Activated CD4-positive, alpha-beta memory T cell treated with anti-CD3 and anti-CD28 coated beads for 36 hours (primary cell): ENCODE measurements at regions not wholly inside any gene's neighbourhood (a gene's known extent, or its start where the extent isn't known, plus 50 kb on each side); places are given as distances from the start of the nearest gene placed in this dataset.

ENCODE experiments used
- CTCF ChIA-PET: fragments of 350-600 bp; sonication (Branson Sonifier 250); formaldehyde crosslinking; loops from one replicate; lab custom pipeline; 2021; ENCODE audit warnings: antibody characterized with exemption, inconsistent platforms; lab: Charles Lee
- POLR2A ChIA-PET: fragments of 350-600 bp; sonication (Branson Sonifier 250); formaldehyde crosslinking; loops from one replicate; lab custom pipeline; 2021; ENCODE audit warnings: antibody characterized with exemption; lab: Charles Lee
- DNase-seq: peaks from one replicate; pipeline ENCODE4 v3.0.0-alpha.2; 2020
- H3K27ac Mint-ChIP-seq: one replicate; pipeline ENCODE4 v1.8.0; 2021; ENCODE audit warnings: mixed read lengths
- H3K27me3 Mint-ChIP-seq: one replicate; pipeline ENCODE4 v1.8.0; 2021; ENCODE audit warnings: mixed read lengths
- H3K36me3 Mint-ChIP-seq: one replicate; pipeline ENCODE4 v1.8.0; 2021; ENCODE audit warnings: mixed read lengths
- H3K4me1 Mint-ChIP-seq: one replicate; pipeline ENCODE4 v1.8.0; 2021; ENCODE audit warnings: low read depth, mixed read lengths
- H3K4me3 Mint-ChIP-seq: one replicate; pipeline ENCODE4 v1.8.0; 2021; ENCODE audit warnings: mild to moderate bottlenecking, mixed read lengths
- H3K9me3 Mint-ChIP-seq: one replicate; pipeline ENCODE4 v1.8.0; 2021; ENCODE audit warnings: mixed read lengths
- intact Hi-C: fragments of 100-400 bp; cut with micrococcal nuclease; formaldehyde crosslinking; loops from one replicate; pipeline ENCODE4 v1.15.1; 2023

- ChIA-PET POLR2A (no interaction called here), CTCF (no interaction called here)
- peaks cover 4% of the 10 kb centered on the region for H3K27me3 Mint-ChIP-seq
- no peak overlapping the region for H3K4me3 Mint-ChIP-seq
- H3K4me1 Mint-ChIP-seq = no peaks in the 10 kb centered on the region
- no peaks in the 10 kb centered on the region for H3K36me3 Mint-ChIP-seq
- DNase-seq = no peak
- intact Hi-C loops = no loop called here
- no peak overlapping the region for H3K27ac Mint-ChIP-seq
- H3K9me3 Mint-ChIP-seq = no peaks in the 10 kb centered on the region
These were observed 144.9 kb upstream of the C1orf174 start for GRCh38 chr1:4044967-4045366.

GRCh38 chr1:4045397-4046010 lies 145.4 kb upstream of the C1orf174 start:
- Mint-ChIP-seq H3K36me3 (no peaks in the 10 kb centered on the region), H3K4me1 (no peaks in the 10 kb centered on the region), H3K27ac (no peak overlapping the region), H3K4me3 (no peak overlapping the region), H3K9me3 (no peaks in the 10 kb centered on the region), H3K27me3 (peaks cover 4% of the 10 kb centered on the region)
- ChIA-PET POLR2A (no interaction called here), CTCF (no interaction called here)
- DNase-seq = no peak
- intact Hi-C loops = no loop called here

GRCh38 chr1:4046836-4047461 lies 146.9 kb upstream of the C1orf174 start:
- peaks cover 4% of the 10 kb centered on the region for H3K27me3 Mint-ChIP-seq
- intact Hi-C loops = no loop called here
- POLR2A ChIA-PET = no interaction called here
- no peak for DNase-seq
- no peak overlapping the region for H3K27ac Mint-ChIP-seq
- H3K4me3 Mint-ChIP-seq = no peak overlapping the region
- CTCF ChIA-PET = no interaction called here
- H3K4me1 Mint-ChIP-seq = no peaks in the 10 kb centered on the region
- no peaks in the 10 kb centered on the region for H3K36me3 Mint-ChIP-seq
- no peaks in the 10 kb centered on the region for H3K9me3 Mint-ChIP-seq

- ChIA-PET POLR2A (no interaction called here), CTCF (no interaction called here)
- Mint-ChIP-seq H3K4me1 (no peaks in the 10 kb centered on the region), H3K27ac (no peak overlapping the region), H3K4me3 (no peak overlapping the region), H3K27me3 (peaks cover 6% of the 10 kb centered on the region), H3K36me3 (no peaks in the 10 kb centered on the region), H3K9me3 (no peaks in the 10 kb centered on the region)
- intact Hi-C loops = no loop called here
- DNase-seq = no peak
These were observed 147.6 kb upstream of the C1orf174 start for GRCh38 chr1:4047666-4048065.

GRCh38 chr1:4048076-4048475 lies 148.0 kb upstream of the C1orf174 start:
- CTCF ChIA-PET = no interaction called here
- POLR2A ChIA-PET = no interaction called here
- Mint-ChIP-seq H3K36me3 (no peaks in the 10 kb centered on the region), H3K4me3 (no peak overlapping the region), H3K27ac (no peak overlapping the region), H3K27me3 (peaks cover 10% of the 10 kb centered on the region), H3K9me3 (no peaks in the 10 kb centered on the region), H3K4me1 (no peaks in the 10 kb centered on the region)
- no peak for DNase-seq
- intact Hi-C loops = no loop called here

- Mint-ChIP-seq H3K4me3 (no peak overlapping the region), H3K27ac (no peak overlapping the region), H3K9me3 (no peaks in the 10 kb centered on the region), H3K4me1 (no peaks in the 10 kb centered on the region), H3K27me3 (peaks cover 10% of the 10 kb centered on the region), H3K36me3 (no peaks in the 10 kb centered on the region)
- ChIA-PET CTCF (no interaction called here), POLR2A (no interaction called here)
- DNase-seq = no peak
- intact Hi-C loops = no loop called here
These were observed 148.8 kb upstream of the C1orf174 start for GRCh38 chr1:4048921-4049320.

- no peak overlapping the region for H3K27ac Mint-ChIP-seq
- H3K36me3 Mint-ChIP-seq = no peaks in the 10 kb centered on the region
- intact Hi-C loops = no loop called here
- no peaks in the 10 kb centered on the region for H3K9me3 Mint-ChIP-seq
- H3K4me3 Mint-ChIP-seq = no peak overlapping the region
- DNase-seq = no peak
- ChIA-PET CTCF (no interaction called here), POLR2A (no interaction called here)
- no peaks in the 10 kb centered on the region for H3K4me1 Mint-ChIP-seq
- peaks cover 10% of the 10 kb centered on the region for H3K27me3 Mint-ChIP-seq
These were observed 150.9 kb upstream of the C1orf174 start for GRCh38 chr1:4050998-4051397.

- Mint-ChIP-seq H3K9me3 (no peaks in the 10 kb centered on the region), H3K27ac (no peak overlapping the region), H3K4me1 (no peaks in the 10 kb centered on the region), H3K36me3 (no peaks in the 10 kb centered on the region), H3K4me3 (no peak overlapping the region), H3K27me3 (peaks cover 8% of the 10 kb centered on the region)
- intact Hi-C loops = no loop called here
- ChIA-PET CTCF (no interaction called here), POLR2A (no interaction called here)
- DNase-seq = no peak
These were observed 152.6 kb upstream of the C1orf174 start for GRCh38 chr1:4052657-4053056.

- Mint-ChIP-seq H3K4me1 (no peaks in the 10 kb centered on the region), H3K9me3 (no peaks in the 10 kb centered on the region), H3K27ac (no peak overlapping the region), H3K4me3 (no peak overlapping the region), H3K36me3 (no peaks in the 10 kb centered on the region), H3K27me3 (peaks cover 8% of the 10 kb centered on the region)
- no peak for DNase-seq
- intact Hi-C loops = no loop called here
- CTCF ChIA-PET = no interaction called here
- POLR2A ChIA-PET = interaction anchor here (0.6 kb wide), 1 partner anchor 451 kb away, joined by 3 read pairs; no protein-coding TSS in a partner anchor
These were observed 153.2 kb upstream of the C1orf174 start for GRCh38 chr1:4053160-4053748.

GRCh38 chr1:4053774-4054173 lies 153.7 kb upstream of the C1orf174 start:
- POLR2A ChIA-PET = interaction anchor here (0.6 kb wide), 1 partner anchor 451 kb away, joined by 3 read pairs; no protein-coding TSS in a partner anchor
- no peak overlapping the region for H3K27ac Mint-ChIP-seq
- no peak overlapping the region for H3K4me3 Mint-ChIP-seq
- no peaks in the 10 kb centered on the region for H3K4me1 Mint-ChIP-seq
- H3K27me3 Mint-ChIP-seq = peaks cover 8% of the 10 kb centered on the region
- CTCF ChIA-PET = no interaction called here
- intact Hi-C loops = no loop called here
- H3K36me3 Mint-ChIP-seq = no peaks in the 10 kb centered on the region
- DNase-seq = no peak
- H3K9me3 Mint-ChIP-seq = no peaks in the 10 kb centered on the region

GRCh38 chr1:4055294-4055967 lies 155.4 kb upstream of the C1orf174 start:
- Mint-ChIP-seq H3K36me3 (no peaks in the 10 kb centered on the region), H3K4me1 (no peaks in the 10 kb centered on the region), H3K27me3 (peaks cover 10% of the 10 kb centered on the region), H3K4me3 (no peak overlapping the region), H3K9me3 (no peaks in the 10 kb centered on the region), H3K27ac (no peak overlapping the region)
- no peak for DNase-seq
- ChIA-PET CTCF (no interaction called here), POLR2A (no interaction called here)
- intact Hi-C loops = no loop called here

GRCh38 chr1:4056422-4056821 lies 156.3 kb upstream of the C1orf174 start:
- H3K27ac Mint-ChIP-seq = no peak overlapping the region
- CTCF ChIA-PET = no interaction called here
- no peaks in the 10 kb centered on the region for H3K4me1 Mint-ChIP-seq
- no peak overlapping the region for H3K4me3 Mint-ChIP-seq
- intact Hi-C loops = no loop called here
- peaks cover 10% of the 10 kb centered on the region for H3K27me3 Mint-ChIP-seq
- DNase-seq = no peak
- H3K9me3 Mint-ChIP-seq = no peaks in the 10 kb centered on the region
- POLR2A ChIA-PET = no interaction called here
- H3K36me3 Mint-ChIP-seq = no peaks in the 10 kb centered on the region
